ENCODE measurements at regions not wholly inside any gene's neighbourhood (a gene's known extent, or its start where the extent isn't known, plus 50 kb on each side); places are given as distances from the start of the nearest gene placed in this dataset.

DNA sequence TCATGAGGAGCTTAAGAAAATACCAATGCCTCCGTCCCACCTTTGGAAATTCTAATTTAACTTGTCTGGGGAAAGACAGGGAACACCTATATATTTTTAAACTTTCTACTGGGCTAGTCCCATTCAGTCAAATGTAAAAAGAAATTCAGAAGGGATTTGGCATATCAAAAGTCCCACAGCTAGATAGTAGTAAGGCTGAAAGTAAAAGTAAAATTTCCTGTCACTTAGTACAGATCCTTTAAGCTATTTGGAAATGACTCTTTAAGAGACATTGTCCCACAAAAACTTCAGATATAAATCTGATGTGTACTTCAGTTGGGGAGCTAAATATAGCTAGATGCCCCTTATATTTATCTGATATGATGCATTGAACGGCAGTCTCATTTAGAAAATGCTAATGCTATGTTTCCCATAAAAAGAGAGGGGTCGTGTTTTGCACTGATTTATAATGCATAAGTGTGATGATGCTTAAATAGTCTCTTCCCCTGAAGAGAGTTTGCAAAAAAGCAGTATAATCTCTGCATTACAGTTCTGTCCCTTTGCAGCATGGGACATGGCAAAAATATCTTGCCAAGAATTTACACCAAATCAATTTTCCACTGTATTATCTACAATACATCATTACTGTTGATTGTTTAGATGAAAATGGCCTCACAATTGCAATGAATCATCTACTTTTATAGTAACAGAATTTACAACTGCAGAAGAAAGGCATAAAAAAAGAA lies 860.8 kb upstream of the MAP3K7 start:
- Mint-ChIP-seq H3K4me1 (no peaks in the 10 kb centered on the region), H3K9me3 (peaks cover 0 to 3% of the 10 kb centered on the region in 2 donors)
- no peak for ATAC-seq

DNA sequence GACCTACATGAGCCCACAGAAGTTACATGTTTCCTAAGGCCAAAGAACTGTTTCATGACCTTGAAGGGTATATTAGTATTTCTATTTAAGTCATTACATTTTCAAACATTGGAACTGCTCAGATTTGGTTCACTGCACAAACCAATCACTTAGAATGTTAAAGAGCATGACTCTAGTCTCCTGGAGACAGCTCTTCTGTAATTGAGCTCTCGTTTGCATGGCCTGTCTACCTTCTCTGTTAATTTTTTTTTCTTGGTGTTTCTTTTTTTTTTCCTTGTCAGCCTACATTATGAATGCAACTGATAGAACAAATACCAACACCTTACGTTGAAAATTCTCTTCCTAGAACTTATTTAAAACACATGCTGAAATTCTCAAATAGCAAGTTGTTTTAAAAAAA lies 860.2 kb upstream of the MAP3K7 start:
- H3K27me3 Mint-ChIP-seq = no peaks in the 10 kb centered on the region
- DNase-seq (no peak), ATAC-seq (no peak)
- no peak overlapping the region for H3K27ac Mint-ChIP-seq
- H3K9me3 Mint-ChIP-seq = peaks cover 0 to 9% of the 10 kb centered on the region in 2 donors
- H3K4me3 Mint-ChIP-seq = no peak overlapping the region
- H3K4me1 Mint-ChIP-seq = no peaks in the 10 kb centered on the region

More for the DNA sequence above, 860.8 kb upstream of the MAP3K7 start:
- no peak for DNase-seq
- Mint-ChIP-seq H3K4me3 (no peak overlapping the region), H3K27me3 (no peaks in the 10 kb centered on the region), H3K27ac (no peak overlapping the region)

DNA sequence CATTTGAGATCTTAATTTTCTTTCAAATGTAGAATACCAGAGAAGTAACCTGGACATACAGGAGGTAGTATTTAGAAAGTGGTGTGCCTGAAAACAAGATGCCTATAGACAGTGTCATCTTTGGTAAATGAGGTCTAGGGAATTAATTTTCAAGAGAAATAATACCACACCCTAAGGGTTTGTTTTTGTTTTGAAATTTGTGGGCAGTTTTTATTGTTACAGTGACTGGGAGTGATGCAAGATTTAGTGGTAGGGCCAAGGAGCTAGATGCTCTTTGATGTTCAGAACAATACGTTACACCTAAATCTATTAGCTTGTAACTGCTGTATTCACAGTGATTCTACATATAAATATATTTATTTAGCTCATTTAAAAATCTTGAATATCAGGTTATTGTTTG lies 856.5 kb upstream of the MAP3K7 start:
- ATAC-seq (no peak), DNase-seq (no peak)
- H3K27me3 Mint-ChIP-seq = no peaks in the 10 kb centered on the region
- H3K4me1 Mint-ChIP-seq = no peaks in the 10 kb centered on the region
- no peak overlapping the region for H3K27ac Mint-ChIP-seq
- no peak overlapping the region for H3K4me3 Mint-ChIP-seq
- peaks cover 0 to 9% of the 10 kb centered on the region in 2 donors for H3K9me3 Mint-ChIP-seq

DNA sequence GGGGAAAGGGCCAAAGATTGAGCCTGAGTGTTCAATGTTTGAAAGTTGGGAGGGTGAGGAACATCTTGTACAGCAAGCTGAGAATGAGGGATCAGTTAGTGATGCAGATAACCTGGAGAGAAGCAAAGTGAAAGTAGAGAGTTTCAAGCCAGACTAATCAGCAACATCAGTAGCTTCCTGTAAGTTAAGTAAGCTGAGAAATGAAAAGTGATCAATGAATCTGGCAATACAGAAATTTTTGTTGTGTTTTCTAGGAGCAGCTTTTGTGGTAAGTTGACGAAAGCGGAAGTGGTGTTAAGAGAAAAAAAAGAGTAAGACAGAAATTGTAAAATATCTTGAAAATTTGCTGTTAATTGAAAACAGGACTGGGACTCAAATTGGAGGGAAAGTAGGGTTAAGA lies 855.5 kb upstream of the MAP3K7 start:
- no peak for DNase-seq
- Mint-ChIP-seq H3K4me1 (no peaks in the 10 kb centered on the region), H3K4me3 (no peak overlapping the region), H3K9me3 (peaks cover 0 to 9% of the 10 kb centered on the region in 2 donors), H3K27ac (no peak overlapping the region), H3K27me3 (no peaks in the 10 kb centered on the region)
- no peak for ATAC-seq

DNA sequence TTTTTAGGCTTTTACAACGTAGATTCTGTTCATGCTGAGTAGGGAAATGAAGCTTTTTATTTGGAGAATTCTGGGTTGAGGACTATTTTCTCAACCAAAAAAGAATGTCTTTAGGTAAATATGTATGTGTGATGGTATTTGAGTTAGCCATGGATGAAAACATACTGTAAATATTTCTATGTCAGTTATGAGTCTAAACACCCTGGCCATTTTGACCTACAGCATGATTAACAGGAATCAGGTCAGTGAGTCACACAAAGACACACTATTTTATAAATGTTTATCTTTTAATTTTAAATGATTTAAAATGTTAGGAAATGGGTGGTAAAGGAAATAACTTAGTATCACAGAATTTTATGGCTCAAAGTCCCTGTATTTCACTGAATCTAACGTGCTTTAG lies 851.7 kb upstream of the MAP3K7 start:
- H3K4me3 Mint-ChIP-seq = no peak overlapping the region
- H3K27ac Mint-ChIP-seq = no peak overlapping the region
- no peak for DNase-seq
- H3K27me3 Mint-ChIP-seq = no peaks in the 10 kb centered on the region
- no peaks in the 10 kb centered on the region for H3K4me1 Mint-ChIP-seq
- ATAC-seq = no peak
- H3K9me3 Mint-ChIP-seq = peaks cover 0 to 18% of the 10 kb centered on the region in 2 donors

DNA sequence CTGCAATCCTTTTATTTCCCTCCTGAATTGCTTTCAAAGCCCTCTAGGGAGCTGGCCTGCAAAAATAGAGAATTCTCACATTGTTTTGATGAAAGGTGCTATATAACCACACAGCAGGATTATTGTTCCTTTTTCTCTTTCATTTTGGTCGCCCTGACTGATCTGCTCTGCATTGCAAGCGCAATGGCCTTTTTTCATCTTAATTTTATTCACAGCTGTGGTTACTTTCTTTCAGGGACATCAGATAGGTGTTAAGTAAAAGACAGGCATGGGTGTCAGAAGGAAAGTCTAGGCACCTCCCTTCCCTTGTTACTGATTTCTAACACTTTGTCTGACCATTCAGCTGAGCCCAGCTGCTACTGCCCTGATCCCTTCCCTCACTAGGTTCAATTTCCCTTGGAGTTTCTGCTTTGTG lies 850.5 kb upstream of the MAP3K7 start:
- no peak for DNase-seq
- ATAC-seq = no peak
- H3K27ac Mint-ChIP-seq = no peak overlapping the region

DNA sequence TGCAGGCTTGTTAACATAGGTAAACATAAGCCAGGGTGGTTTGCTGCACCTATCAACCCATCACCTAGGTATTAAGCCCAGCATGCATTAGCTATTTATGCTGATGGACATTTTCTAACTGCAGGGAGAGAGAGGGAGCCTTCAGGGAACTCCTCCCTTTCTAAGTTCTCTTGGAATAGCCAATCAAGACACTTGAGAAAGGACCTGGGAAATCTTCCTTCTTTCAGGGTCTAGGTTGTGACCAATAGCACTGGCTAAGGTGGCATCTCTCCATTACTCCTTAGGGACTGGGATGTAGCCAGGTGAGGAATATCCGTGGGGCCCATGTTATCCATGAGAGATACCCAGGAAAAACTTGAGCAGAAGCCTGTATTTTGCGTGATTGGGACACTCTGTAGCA lies 849.6 kb upstream of the MAP3K7 start:
- peaks cover 0 to 14% of the 10 kb centered on the region in 2 donors for H3K9me3 Mint-ChIP-seq
- no peaks in the 10 kb centered on the region for H3K27me3 Mint-ChIP-seq
- no peaks in the 10 kb centered on the region for H3K4me1 Mint-ChIP-seq
- H3K4me3 Mint-ChIP-seq = no peak overlapping the region
- no peak overlapping the region for H3K27ac Mint-ChIP-seq
- DNase-seq (no peak), ATAC-seq (no peak)

More for the DNA sequence above, 850.5 kb upstream of the MAP3K7 start:
- Mint-ChIP-seq H3K27me3 (no peaks in the 10 kb centered on the region), H3K9me3 (peaks cover 0 to 16% of the 10 kb centered on the region in 2 donors), H3K4me1 (no peaks in the 10 kb centered on the region), H3K4me3 (no peak overlapping the region)

DNA sequence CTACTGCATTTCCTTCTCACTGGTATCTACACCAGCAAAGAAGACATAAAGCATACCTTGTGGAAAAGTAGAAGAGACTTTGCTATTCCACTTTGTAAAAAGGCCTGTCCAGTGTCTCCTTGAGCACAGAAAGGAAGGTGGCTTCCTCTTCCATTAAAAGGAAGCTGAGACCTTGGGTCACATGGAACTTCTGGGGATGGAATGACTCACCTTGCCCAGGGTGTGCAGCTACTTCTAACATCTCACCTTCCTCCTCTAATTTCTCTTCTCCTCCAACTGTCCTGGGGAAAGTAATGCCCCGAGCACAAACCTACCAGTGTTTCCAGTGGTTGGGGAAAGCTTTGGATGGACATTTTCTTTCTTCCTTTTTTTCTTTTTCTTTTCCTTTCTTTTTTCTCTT lies 848.8 kb upstream of the MAP3K7 start:
- ATAC-seq (no peak), DNase-seq (no peak)
- Mint-ChIP-seq H3K27ac (peak overlapping the region in 1 of 2 donors; percentile 81), H3K9me3 (peaks cover 0 to 23% of the 10 kb centered on the region in 2 donors), H3K4me3 (no peak overlapping the region), H3K27me3 (no peaks in the 10 kb centered on the region), H3K4me1 (no peaks in the 10 kb centered on the region)

DNA sequence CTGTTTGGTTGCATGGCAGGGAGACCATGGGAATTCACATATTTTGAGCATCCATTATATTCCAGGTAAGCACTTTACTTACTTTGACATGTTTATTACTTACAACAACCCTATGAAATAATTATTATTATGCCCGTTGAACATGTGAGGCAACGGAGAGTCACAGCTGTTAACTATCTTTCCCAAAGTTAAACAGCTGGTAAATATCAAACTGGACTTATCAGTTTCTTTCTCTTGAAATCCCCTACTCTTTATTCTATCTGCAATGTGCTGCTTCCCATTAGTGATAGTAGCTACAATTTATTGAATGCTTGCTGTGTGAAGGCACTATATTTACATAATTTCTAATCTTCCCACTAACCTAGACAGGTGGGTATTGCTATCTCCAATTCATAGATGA lies 847.7 kb upstream of the MAP3K7 start:
- ATAC-seq = no peak
- H3K4me3 Mint-ChIP-seq = no peak overlapping the region

DNA sequence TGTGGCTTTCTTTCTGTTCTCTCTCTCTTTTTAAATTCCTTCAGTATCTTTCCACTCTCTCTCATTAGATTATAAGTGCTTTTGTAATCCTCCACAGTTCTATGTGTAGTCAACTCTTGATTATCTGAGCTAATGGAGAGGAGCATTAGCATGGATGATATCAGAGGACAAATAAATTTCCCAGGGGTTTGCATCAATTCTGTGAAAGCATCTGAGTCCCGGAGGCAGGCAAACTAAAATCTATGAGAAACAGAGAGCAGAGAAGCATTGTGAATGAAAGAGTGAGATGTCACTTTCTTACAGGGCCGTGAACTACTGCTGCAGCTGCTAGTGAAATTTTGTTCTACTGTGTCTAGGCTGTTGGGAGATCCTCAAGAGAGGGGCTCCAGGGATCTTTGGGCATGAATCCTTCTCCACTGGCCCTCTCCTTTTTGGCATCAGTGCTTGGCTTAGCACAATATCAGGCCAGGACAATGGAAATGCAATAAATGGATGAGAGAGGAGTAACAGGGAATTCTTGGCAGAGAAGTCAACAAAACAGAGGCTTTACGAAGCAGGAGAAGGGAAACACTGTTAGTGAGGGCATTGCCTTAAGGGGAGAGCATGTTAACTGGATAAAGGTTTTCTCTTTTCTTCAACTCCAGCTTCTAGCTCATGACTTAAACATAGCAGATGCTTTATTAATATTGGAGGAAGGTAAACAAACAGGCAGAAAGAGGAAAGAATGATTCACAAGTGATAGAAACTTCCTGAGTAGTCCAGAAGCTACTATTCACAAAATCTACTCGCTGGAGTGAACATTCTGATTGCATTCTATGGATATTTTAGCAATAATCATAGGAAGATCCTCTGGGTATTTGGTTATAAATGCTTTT lies 847.0 kb upstream of the MAP3K7 start:
- Mint-ChIP-seq H3K9me3 (peaks cover 0 to 23% of the 10 kb centered on the region in 2 donors), H3K27ac (no peak overlapping the region), H3K4me3 (no peak overlapping the region), H3K4me1 (no peaks in the 10 kb centered on the region), H3K27me3 (no peaks in the 10 kb centered on the region)
- ATAC-seq = no peak
- DNase-seq = no peak

More for the DNA sequence above, 847.7 kb upstream of the MAP3K7 start:
- no peaks in the 10 kb centered on the region for H3K4me1 Mint-ChIP-seq
- no peak overlapping the region for H3K27ac Mint-ChIP-seq
- DNase-seq = no peak
- no peaks in the 10 kb centered on the region for H3K27me3 Mint-ChIP-seq
- peaks cover 0 to 23% of the 10 kb centered on the region in 2 donors for H3K9me3 Mint-ChIP-seq

DNA sequence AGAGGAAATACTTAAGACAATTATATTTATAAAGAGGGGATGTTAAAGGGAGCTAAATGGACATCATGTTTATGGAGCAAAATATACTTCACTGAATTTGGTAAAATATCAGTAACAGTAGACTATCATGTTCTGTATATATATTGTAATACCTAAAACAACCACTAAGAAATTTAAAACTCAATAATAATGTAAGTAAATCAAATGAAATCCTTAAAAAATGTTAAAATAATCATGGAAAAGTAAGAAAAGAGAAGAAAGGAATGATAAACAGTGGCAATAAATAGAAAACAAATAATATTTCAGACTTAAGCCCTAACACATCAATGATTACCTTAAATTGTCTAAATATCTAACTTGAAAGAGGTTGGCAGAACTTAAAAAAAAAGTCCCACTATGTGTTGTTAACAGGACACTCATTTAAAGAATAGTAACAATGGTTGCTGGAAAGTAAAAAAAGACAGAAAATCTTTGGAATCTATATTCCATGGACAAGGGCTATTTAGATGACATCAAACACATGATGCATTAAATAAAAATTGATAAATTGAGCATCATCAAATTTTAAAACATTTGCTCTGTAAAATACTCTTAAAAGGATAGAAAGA lies 842.2 kb upstream of the MAP3K7 start:
- Mint-ChIP-seq H3K27ac (no peak overlapping the region), H3K4me3 (no peak overlapping the region), H3K9me3 (peaks cover 0 to 19% of the 10 kb centered on the region in 2 donors), H3K27me3 (no peaks in the 10 kb centered on the region), H3K4me1 (no peaks in the 10 kb centered on the region)
- no peak for ATAC-seq
- no peak for DNase-seq

DNA sequence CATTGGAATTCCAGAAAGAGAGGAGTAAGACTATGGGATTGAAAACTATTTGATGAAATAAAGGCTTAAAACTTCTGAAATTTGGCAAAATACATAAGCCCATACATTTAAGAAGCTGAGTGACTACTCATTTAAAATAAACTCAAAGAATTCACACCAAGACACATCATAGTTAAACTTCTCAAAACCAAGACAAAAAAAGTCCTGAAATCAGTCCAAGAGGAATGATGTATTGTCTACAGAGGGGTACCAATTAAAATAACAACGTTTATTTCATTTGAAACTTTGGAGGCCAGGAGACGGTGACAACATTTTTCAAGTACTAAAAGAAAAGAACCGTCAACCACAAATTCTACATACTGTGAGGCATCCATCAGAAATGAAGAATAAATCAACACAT lies 841.4 kb upstream of the MAP3K7 start:
- H3K27ac Mint-ChIP-seq = no peak overlapping the region
- no peaks in the 10 kb centered on the region for H3K27me3 Mint-ChIP-seq
- ATAC-seq = no peak
- peaks cover 0 to 12% of the 10 kb centered on the region in 2 donors for H3K9me3 Mint-ChIP-seq
- no peaks in the 10 kb centered on the region for H3K4me1 Mint-ChIP-seq
- no peak for DNase-seq
- H3K4me3 Mint-ChIP-seq = no peak overlapping the region

DNA sequence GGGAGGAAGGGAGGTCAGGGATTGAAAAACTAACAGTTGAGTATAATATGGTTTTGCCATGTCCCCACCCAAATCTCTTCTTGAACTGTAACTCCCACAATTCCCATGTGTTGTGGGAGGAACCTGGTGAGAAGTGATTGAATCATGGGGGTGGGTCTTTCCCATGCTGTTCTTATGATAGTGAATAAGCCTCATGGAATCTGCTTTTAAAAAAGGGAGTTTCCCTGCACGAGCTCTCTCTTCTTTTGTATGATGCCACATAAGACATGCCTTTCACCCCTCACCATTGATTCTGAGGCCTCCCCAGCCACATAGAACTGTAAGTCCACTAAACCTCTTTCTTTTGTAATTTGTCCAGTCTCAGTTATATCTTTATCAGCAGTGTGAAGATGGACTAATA lies 833.4 kb upstream of the MAP3K7 start:
- Mint-ChIP-seq H3K27me3 (no peaks in the 10 kb centered on the region), H3K9me3 (peaks cover 0 to 22% of the 10 kb centered on the region in 2 donors), H3K27ac (no peak overlapping the region), H3K4me1 (no peaks in the 10 kb centered on the region), H3K4me3 (no peak overlapping the region)
- ATAC-seq (no peak), DNase-seq (no peak)

DNA sequence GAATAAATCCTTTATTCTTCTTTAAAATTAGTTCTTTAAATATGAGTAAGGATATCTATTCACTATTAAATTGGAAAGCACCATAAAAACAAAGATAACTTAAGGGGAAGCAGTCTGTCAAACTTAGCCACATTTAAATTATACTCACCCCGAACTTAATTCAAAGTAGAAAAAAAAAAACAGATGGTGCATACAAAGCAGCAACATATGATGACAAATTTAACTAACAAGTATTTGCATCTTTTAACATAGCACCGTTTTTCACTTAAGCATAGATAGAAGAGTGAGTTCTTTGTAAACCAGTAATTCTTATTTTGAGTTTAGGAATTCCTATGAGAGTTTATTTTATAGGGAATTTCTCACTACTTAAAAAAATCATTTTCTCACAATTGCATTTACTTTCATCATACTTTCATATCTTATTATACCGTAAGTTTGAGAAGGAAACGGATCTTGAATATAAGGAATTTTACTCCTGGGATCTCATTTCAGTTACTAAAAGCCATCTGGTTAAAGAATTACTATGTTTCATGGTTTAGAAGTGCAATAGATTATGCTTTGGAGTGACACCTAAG lies 828.2 kb upstream of the MAP3K7 start:
- Mint-ChIP-seq H3K4me3 (no peak overlapping the region), H3K9me3 (peaks cover 0 to 6% of the 10 kb centered on the region in 2 donors)

DNA sequence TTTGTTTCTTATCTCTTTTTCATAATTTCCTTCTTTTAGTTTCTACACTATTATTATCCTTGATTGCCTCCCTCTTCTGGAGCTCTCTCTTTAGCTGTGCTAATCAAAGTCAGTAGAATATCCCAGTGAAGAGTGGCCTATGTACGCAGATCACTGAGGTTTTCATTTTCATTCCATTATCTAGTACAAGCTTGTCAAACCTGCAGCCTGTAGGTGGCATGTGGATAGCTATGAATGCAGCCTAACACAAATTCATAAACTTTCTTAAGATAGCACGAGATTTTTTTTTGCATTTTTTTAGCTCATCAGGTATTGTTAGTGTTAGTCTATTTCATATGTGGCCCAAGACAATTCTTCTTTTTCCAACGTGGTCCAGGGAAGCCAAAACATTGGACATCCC lies 825.7 kb upstream of the MAP3K7 start:
- ATAC-seq (no peak), DNase-seq (no peak)
- Mint-ChIP-seq H3K27me3 (no peaks in the 10 kb centered on the region), H3K27ac (no peak overlapping the region), H3K4me3 (no peak overlapping the region), H3K4me1 (no peaks in the 10 kb centered on the region), H3K9me3 (no peaks in the 10 kb centered on the region)

More for the DNA sequence above, 828.2 kb upstream of the MAP3K7 start:
- Mint-ChIP-seq H3K4me1 (no peaks in the 10 kb centered on the region), H3K27me3 (no peaks in the 10 kb centered on the region), H3K27ac (no peak overlapping the region)
- no peak for DNase-seq
- no peak for ATAC-seq

Measured in stimulated activated naive CD8-positive, alpha-beta T cell treated with anti-CD3 and anti-CD28 coated beads, Interleukin-15, amount 100 ng/mL, for 72 hours (primary cell).